NCI-H1436 treated with DMSO at 0.1 percent for 48 hours (cell line): ENCODE measurements at regions not wholly inside any gene's neighbourhood (a gene's known extent, or its start where the extent isn't known, plus 50 kb on each side); places are given as distances from the start of the nearest gene placed in this dataset.

Experiments
- DNase-seq: peaks from one replicate; lab custom pipeline; 2025; lab: John Stamatoyannopoulos, UW

DNA sequence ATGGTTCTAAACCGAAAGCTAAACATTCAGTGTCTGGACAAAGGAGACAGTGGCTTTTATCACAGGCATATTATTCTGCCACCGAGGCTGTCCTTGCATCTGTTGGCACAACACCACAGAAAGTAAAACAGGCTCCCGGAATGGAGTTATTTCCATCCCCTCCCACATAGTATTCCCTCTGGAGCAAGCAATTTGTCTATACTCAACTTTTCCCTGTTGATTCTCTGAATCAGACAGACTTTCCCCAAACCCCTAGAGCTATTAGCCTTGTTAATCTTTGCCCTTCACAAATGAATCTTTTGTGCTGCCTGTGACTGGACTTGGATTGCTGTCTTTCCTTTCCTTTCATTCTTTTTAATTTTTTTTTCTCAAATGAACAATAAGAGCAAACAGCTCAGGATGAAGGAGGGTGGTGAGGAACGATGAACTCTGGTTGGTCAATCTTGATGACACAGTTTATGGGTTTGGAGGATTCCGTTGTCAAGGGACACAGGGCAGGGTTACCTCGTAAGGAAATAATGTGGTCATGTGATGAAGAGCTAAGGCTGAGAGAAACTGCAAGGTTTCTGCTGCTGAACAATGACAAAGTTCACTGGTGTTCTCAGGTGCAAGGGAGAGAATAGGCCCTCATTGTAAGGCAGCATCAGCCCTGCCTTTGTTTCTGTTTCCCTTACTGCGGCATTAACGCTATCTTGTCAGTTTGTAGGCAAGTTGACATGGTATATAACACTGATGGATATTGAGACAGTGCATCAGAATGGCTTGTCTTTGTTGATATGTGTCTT lies 275.0 kb upstream of the BMP2 start:
- no peak for DNase-seq

GRCh38 chr20:6490849-6491248 lies 276.6 kb upstream of the BMP2 start:
- DNase-seq: no peak

GRCh38 chr20:6489361-6490171 lies 277.9 kb upstream of the BMP2 start:
- DNase-seq: no peak

DNA sequence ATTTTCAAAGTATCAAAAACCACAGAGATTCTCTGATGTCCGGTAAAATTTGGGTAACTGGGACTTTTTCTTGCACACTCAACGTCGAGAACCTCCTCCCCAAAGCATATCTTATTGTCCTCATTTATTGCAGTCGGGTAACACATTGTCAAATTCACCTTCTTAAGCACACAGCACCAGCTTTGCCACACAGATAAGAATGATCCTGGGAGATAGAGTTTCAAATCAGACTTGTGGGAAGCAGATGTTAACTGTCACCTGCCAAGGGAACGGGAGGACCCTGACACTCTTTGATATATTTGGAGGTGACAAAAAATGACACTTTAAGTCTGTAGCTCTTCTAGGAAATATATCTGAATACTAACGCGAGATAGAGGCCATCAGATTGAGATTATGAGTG lies 282.1 kb upstream of the BMP2 start:
- DNase-seq: no peak

DNA sequence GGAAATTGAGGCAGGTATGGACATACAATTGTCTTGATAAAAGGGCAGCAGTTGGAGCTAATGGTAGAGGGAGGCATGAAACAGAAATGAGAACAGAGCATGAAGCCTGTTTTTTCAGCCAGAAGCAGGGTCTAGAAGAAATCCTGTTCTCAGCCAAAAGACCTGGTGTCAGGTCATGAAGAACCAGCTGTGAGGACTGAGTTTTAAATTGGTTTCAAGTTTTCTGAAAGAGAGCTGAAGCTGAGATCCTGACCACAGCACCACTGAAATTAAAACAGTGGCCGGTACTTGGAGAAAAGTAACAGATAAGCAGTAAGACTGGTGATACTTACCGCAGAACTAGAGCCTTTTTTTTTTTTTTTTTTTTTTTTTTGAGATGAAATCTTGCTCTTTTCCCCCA lies 283.8 kb upstream of the BMP2 start:
- DNase-seq: no peak

DNA sequence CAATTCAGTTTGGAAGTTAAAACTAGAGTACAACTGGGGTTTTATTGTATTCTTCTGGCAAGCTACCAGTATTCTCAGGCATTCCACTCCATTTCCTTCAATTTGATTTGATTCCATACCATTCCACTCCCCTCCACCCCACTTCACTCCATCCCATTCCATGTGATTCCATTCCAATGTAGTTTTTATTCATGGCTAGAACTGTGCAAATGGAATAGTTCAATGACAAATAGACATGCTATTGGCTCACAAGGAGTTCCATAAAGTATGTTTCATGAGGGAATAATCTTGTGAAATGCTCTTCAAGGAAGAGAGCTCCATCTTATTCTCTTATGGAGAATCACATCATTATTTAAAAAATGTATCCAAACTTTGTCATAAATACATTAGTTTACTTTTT lies 285.0 kb upstream of the BMP2 start:
- no peak for DNase-seq

- DNase-seq: no peak
Measured at GRCh38 chr20:6480328-6481200, 286.9 kb upstream of the BMP2 start.

DNA sequence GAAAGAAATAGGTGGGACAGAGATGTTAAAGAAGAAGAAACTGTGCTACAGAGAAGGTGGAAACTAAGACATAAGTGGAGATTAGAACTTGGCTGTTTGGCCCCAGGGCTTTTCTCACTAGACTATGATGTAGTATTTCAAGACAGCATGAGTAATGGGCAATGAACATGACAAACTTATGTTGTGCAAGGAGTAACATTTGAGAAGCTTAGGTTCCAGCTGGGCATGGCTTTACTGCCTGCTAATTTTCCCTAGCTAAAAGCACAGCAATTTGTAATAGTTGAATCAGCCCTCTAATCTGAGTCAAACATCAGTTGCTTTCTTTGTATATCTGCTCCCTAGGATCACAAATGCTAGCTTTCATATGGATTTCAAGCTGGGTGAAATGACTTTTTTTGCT lies 294.3 kb upstream of the BMP2 start:
- DNase-seq: no peak

DNA sequence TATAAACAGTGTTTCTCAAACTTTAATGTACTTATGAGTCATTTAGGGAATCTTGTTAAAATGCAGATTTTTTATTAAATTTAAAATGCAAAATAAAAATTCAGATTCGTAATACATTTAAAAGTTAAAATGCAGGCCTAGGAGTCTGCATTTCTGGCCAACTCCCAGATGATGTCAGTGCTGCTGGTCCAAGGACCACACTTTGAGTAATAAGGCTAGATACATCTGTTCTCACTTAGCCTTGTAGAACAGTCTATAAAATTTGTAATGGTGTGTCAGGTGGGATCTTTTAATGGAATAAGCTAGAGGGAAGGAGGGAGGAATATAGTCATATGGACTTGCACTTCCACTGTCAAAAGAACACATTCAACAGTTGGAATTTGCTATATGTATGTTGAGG lies 295.6 kb upstream of the BMP2 start:
- DNase-seq: no peak

- no peak for DNase-seq
Measured at GRCh38 chr20:6471110-6471647, 296.3 kb upstream of the BMP2 start.

GRCh38 chr20:6469695-6470094 lies 297.8 kb upstream of the BMP2 start:
- no peak for DNase-seq

- no peak for DNase-seq
Measured at GRCh38 chr20:6468423-6469116, 298.9 kb upstream of the BMP2 start.

GRCh38 chr20:6467562-6467961 lies 299.9 kb upstream of the BMP2 start:
- DNase-seq: no peak

- no peak for DNase-seq
Measured at GRCh38 chr20:6466075-6466810, 301.2 kb upstream of the BMP2 start.

DNA sequence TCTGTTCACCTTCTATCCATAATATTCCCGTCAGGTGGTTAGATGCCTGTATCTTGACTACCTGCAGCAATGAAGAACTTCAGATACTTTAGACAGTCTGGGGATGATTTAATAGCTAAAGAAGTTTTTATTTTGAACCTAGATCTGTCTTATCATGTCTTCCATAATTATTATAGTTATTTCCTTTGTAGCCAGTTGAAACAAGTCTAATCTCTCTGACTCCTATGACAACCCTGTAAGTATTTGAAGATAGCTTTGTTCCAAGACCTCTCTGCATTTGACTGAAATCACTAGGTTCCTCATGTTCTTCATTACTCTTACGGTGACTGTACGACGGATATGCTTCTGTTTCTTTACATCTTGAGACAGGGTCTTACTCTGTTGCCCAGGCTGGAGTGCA lies 316.6 kb upstream of the BMP2 start:
- DNase-seq: no peak

DNA sequence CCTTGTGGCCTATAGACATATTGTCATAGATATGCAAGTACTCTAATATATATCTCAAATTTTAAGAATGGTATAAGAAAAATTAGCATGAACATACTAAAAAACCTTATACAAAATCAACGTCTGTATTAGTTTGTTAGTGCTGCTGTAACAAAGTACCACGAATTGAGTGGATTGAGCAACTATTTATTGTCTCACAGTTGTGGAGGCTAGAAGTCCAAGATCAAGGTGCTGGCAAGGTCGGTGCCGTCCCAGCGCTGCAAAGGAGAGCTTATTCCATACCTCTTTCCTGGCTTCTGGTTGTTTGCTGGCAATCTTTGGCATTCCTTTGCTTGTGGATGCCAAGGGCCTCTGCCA lies 317.6 kb upstream of the FERMT1 start:
- no peak for DNase-seq

DNA sequence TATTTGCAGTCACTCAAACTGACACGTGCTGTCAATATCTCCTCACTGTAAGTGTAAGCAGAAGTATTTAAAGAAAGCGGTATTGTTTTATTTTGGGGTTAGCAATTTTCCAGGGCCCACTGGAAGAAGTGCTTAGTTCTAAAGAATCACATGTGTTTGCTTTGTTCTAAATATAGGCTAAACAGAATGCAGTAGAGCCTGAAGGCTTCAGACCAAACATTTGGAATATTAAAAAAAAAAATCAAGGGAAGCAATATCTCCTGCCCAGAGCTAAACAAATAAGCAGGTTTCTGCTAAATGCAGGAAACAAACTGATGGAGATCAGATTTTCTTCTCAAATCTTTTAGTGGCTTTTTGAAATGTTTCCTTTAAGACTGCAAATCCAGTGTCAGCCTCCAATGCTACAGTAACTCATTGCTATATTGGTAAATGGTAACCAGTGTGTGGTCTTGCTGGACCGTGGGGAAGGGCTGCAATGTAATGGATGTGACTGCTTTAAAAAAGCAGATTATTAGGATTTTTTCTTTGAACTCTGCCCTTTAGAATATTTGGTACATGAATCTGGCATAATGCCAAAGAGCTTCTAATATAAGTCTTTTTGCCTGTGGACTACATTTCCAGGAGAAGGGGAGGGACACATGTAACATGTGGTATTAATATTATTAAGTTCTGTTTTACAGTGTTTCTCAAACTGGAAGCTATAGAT lies 317.1 kb upstream of the FERMT1 start:
- DNase-seq: no peak

DNA sequence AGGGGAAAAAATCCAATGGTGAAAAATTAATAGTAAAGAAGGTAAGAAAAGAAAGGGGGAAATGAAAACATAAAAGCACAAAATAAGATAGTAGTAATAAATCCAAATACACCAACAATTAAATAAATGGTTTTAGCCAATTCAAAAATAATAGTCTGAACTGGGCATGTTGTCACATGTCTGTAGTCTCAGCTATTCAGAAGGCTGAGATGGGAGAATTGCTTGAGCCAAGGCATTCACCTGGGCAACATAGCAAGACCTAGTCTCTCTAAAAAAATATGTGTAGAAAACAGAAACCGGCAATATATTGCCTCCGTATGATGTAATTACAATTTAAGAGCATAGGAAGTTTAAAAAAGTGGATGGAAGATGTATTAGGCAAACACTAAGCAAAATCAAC lies 311.3 kb upstream of the FERMT1 start:
- no peak for DNase-seq

- no peak for DNase-seq
Measured at GRCh38 chr20:6430381-6430780, 307.6 kb upstream of the FERMT1 start.

DNA sequence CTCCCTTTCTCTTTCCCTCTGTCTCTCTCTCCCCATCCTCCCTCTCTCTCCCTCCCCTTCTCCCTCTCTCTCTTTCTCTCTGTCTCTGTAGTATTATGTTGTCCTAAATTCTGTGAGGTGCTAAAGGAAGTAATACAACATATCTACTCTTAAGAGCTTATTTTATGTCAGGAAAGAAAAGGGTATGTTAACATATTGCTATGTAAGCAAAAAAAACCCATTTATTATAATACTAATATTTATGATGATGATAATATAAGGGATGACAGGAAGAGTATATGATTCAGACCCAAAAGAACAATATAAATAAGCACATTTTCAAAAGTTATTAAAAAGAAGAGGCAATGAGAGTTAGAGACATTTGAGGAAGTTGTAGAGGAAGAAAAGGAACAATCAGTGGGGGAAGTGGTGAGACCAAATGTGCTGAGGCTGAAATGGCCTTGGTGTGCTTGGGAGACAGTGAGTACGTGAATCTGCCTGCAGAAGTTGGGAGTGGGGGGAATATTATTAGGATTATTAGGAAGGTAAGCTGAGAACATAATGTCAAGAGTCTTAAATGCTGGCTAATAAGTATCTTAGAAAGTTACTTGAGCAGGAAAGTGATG lies 303.6 kb upstream of the FERMT1 start:
- no peak for DNase-seq
